IPS DF 6.9 (cell line): ENCODE measurements at regions not wholly inside any gene's neighbourhood (a gene's known extent, or its start where the extent isn't known, plus 50 kb on each side); places are given as distances from the start of the nearest gene placed in this dataset.

Source experiments
- DNase-seq: peaks from one replicate; pipeline ENCODE4 v3.0.0-alpha.2; 2013; ENCODE audit warnings: low read depth, low spot score
- H3K27ac ChIP-seq: one replicate; pipeline ENCODE4 v1.5.1; 2013; ENCODE audit warnings: low read length, control low read depth
- H3K27me3 ChIP-seq: 2 replicates; pipeline ENCODE4 v1.6.1; 2013; ENCODE audit warnings: mild to moderate bottlenecking, low read length; ENCODE audit not compliant: control insufficient read depth, insufficient read depth
- H3K36me3 ChIP-seq: 2 replicates; pipeline ENCODE4 v1.6.1; 2013; ENCODE audit warnings: low read length; ENCODE audit not compliant: control insufficient read depth, insufficient read depth
- H3K4me1 ChIP-seq: 2 replicates; pipeline ENCODE4 v1.6.1; 2013; ENCODE audit warnings: low read length; ENCODE audit not compliant: control insufficient read depth, insufficient read depth
- H3K4me3 ChIP-seq: 2 replicates; pipeline ENCODE4 v1.5.1; 2013; ENCODE audit warnings: mild to moderate bottlenecking, low read length
- H3K9me3 ChIP-seq: 2 replicates; pipeline ENCODE4 v1.6.1; 2013; ENCODE audit warnings: low read length, inconsistent platforms; ENCODE audit not compliant: control insufficient read depth, insufficient read depth
- WGBS: extraction: QIAGEN DNeasy Blood & Tissue Kit; methylation state at CpG from one replicate; pipeline ENCODE4 v1.1.7; 2013; ENCODE audit warnings: mixed read lengths, missing lambda C conversion rate; ENCODE audit not compliant: insufficient read length, insufficient coverage; 5-methylcytosine and 5-hydroxymethylcytosine counted together

DNA sequence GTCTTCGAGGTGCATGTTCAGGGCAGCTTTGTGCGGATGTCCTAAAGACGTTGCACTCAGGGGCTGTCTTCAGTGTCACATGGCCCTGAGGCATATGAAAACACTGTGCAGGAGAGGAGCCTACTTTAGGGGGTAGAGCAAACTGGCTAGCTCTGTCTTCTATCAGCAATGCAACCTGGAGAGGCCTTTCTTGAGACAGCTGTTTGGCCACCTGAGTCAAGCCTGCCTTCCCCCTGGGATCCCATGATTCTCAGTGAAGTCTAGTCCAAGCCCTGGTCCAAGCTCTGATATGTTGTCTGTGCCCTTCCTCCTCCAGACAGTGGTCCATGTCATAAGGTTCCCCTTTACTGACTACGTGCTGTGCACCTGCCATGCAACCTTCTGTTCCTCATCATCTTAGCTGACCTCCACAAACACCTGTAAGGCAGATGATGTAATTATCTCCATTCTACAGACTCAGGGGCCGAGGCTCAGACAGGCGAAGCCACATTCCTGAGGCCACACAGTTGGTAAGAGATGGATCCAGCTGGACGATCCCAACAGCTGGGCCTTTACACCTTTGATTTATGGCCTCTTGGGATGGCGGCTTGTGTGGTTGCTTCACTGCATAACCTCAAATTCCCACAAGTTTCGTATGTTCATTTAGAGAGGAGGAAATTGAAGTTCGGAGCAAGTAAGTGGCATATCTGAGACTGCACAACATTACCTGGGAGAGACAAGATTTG is 109.9 kb downstream of the COPS8 start:
- Histone ChIP-seq H3K4me1 (peaks cover 6% of the 10 kb centered on the region), H3K27me3 (no peaks in the 10 kb centered on the region), H3K9me3 (no peaks in the 10 kb centered on the region), H3K4me3 (no peak overlapping the region), H3K36me3 (no peaks in the 10 kb centered on the region), H3K27ac (no peak overlapping the region)
- no CpG with 5 or more reads among the region's 10 CpGs for WGBS
- DNase-seq: no peak

DNA sequence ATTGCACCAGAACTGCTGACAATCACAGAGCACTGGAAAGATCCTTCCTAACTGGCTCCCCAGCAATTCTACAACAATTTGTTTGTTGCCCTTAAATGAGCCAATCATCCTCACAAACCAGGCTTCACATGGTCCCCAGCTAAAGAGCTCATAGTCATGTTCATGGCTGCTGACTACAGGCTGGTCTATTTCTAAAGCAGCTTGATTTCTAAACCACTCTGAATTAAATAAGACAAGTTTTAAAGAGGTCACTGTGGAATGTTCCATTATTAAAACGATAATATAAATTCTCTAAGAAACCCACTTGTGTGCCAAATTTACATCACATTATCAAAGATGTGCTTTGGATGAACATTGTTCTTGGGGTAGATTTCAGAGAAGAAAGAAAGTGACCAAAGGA is 110.7 kb downstream of the COPS8 start:
- Histone ChIP-seq H3K4me1 (peaks cover 9% of the 10 kb centered on the region), H3K9me3 (no peaks in the 10 kb centered on the region), H3K36me3 (no peaks in the 10 kb centered on the region), H3K27me3 (no peaks in the 10 kb centered on the region), H3K4me3 (no peak overlapping the region), H3K27ac (no peak overlapping the region)
- DNase-seq: no peak
- no CpG with 5 or more reads among the region's 1 CpG for WGBS

DNA sequence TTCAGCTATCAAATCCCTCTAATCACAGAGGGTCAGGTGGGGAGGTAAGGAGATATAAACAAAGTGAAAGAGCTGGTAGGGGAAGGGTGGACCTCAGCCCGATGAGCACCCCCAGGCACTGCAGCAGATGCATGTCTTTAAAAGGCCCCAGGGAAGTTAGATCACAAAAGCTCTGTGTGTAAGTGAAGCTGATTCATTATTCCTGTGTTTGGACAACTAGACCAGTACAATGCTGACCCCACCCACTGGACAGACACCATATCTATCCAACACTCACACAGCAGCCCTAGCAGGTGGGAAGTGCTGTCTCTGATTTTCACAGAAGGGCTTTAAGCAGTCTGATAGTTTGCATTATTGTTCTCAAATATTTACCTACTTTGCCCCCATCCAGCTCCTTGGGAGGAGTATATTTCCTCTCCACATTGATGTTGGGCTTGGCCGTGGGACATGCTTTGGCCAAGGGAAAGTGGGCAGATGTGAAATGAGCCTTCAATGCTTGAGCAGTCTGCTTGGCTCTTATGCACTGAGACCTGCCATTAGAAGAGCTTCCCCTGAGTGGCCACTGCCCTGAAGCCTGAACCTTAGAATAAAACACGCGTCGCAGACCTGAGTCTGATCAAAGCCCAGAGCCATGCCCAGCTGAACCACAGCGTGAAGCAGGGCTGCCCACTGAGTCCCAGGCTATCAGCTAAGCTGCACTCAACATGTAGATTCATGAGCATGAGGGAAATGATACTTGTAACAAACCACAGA is 111.4 kb downstream of the COPS8 start:
- Histone ChIP-seq H3K27me3 (no peaks in the 10 kb centered on the region), H3K4me3 (no peak overlapping the region), H3K4me1 (peaks cover 9% of the 10 kb centered on the region), H3K36me3 (no peaks in the 10 kb centered on the region), H3K9me3 (no peaks in the 10 kb centered on the region), H3K27ac (no peak overlapping the region)
- no peak for DNase-seq
- no CpG with 5 or more reads among the region's 6 CpGs for WGBS

GRCh38 chr2:237198164-237198855 is 112.6 kb downstream of the COPS8 start:
- no CpG with 5 or more reads among the region's 2 CpGs for WGBS
- Histone ChIP-seq H3K27me3 (no peaks in the 10 kb centered on the region), H3K4me3 (no peak overlapping the region), H3K36me3 (no peaks in the 10 kb centered on the region), H3K4me1 (peaks cover 9% of the 10 kb centered on the region), H3K9me3 (no peaks in the 10 kb centered on the region), H3K27ac (no peak overlapping the region)
- DNase-seq: no peak

DNA sequence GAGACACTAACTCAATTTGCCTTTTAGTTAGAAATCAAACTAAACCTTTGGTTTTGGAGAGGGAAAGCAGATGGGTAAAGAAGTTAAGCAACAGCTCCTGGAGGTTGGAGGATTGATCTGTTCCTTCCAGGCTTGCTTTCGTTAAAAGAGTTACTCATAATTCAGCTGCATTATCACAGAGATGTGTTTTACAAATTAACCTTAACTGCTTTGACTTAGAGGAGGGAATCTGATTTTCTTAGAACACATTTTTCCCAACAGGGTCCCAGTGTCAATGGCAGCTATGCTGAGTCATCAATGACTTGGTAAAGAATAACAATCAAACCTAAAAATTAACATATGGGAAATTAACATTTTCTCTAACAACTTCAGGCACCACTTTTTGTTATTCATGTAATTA is 113.4 kb downstream of the COPS8 start:
- Histone ChIP-seq H3K27me3 (no peaks in the 10 kb centered on the region), H3K4me3 (no peak overlapping the region), H3K27ac (peak overlapping the region; percentile 57), H3K4me1 (peaks cover 9% of the 10 kb centered on the region), H3K36me3 (no peaks in the 10 kb centered on the region), H3K9me3 (no peaks in the 10 kb centered on the region)
- DNase-seq: no peak
- WGBS: no CpG with 5 or more reads among the region's 1 CpG

- WGBS: no CpG with 5 or more reads among the region's 2 CpGs
- H3K27me3 ChIP-seq: no peaks in the 10 kb centered on the region
- DNase-seq: no peak
- no peak overlapping the region for H3K4me3 ChIP-seq
- no peaks in the 10 kb centered on the region for H3K36me3 ChIP-seq
- no peaks in the 10 kb centered on the region for H3K9me3 ChIP-seq
- peak overlapping the region; percentile 57 for H3K27ac ChIP-seq
- H3K4me1 ChIP-seq: peaks cover 9% of the 10 kb centered on the region
These were observed 113.9 kb downstream of the COPS8 start for GRCh38 chr2:237199577-237199976.

DNA sequence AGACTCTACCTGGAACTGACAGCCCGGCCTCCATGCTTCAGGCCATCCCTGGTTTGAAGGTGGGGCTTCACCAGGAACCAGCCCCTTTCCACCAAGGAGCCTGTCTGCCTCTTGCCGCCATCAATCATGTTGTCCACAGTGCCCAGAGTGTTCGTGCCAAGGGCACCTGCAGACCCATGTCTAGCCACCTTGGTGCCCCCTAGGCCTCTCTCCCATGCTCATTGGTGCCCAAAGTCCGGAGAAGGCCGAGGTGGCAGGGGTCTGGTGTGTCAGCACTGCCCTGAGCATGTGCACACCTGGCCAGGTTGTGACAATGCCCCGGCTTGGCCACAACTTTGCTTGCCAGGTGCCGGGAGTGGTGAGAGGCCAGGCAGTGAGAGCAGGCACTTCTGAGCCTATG is 114.8 kb downstream of the COPS8 start:
- H3K9me3 ChIP-seq: no peaks in the 10 kb centered on the region
- H3K4me1 ChIP-seq: peaks cover 9% of the 10 kb centered on the region
- no peak overlapping the region for H3K27ac ChIP-seq
- no peak for DNase-seq
- H3K27me3 ChIP-seq: no peaks in the 10 kb centered on the region
- no peak overlapping the region for H3K4me3 ChIP-seq
- no CpG with 5 or more reads among the region's 7 CpGs for whole genome bisulfite sequencing
- no peaks in the 10 kb centered on the region for H3K36me3 ChIP-seq

GRCh38 chr2:237201461-237202287 is 116.0 kb downstream of the COPS8 start:
- no peak for DNase-seq
- no peaks in the 10 kb centered on the region for H3K9me3 ChIP-seq
- H3K4me3 ChIP-seq: no peak overlapping the region
- H3K36me3 ChIP-seq: no peaks in the 10 kb centered on the region
- WGBS: no CpG with 5 or more reads among the region's 14 CpGs
- H3K4me1 ChIP-seq: peaks cover 10% of the 10 kb centered on the region
- H3K27me3 ChIP-seq: no peaks in the 10 kb centered on the region
- H3K27ac ChIP-seq: no peak overlapping the region

DNA sequence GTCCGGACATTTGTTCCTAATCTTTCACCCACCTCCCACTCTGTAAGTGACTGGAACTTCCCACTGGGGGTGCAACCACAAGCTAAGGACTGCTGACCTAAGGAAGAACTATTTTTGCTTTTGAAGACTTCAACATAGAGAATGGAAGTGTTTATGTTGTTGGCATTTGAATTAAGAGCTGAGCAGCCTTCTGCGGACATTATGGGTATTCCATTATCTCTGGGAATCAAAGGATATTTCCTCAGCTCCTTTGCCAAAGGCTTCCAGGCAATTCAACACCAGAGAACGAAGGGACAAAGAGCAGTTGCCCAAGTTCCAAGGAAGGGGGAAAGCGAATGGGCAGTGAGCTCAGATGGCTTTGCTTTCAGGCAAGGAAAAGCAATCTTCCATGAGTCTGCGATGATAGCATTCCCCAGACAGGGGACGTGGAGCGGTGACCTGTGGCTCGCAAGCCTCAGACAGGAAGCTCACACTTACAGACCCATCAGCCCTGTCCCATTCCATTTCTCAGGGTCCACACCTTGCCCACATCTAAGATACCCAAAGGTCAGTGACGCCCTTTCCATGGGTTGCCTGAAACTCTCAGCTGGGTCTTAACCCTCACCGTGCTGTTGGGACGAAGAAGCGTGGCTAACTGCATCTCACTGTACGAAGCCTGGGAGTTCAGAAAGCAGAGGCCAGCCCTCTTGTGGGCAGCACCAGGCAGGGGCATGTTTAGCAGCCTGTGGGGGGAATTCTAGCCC is 116.8 kb downstream of the COPS8 start:
- H3K4me3 ChIP-seq: no peak overlapping the region
- H3K27ac ChIP-seq: no peak overlapping the region
- H3K27me3 ChIP-seq: no peaks in the 10 kb centered on the region
- DNase-seq: no peak
- H3K36me3 ChIP-seq: no peaks in the 10 kb centered on the region
- H3K9me3 ChIP-seq: no peaks in the 10 kb centered on the region
- peaks cover 6% of the 10 kb centered on the region; the same call in 1 of the 2 replicates for H3K4me1 ChIP-seq
- WGBS: no CpG with 5 or more reads among the region's 13 CpGs
